ENCODE measurements at regions not wholly inside any gene's neighbourhood (a gene's known extent, or its start where the extent isn't known, plus 50 kb on each side); places are given as distances from the start of the nearest gene placed in this dataset.
A peak's percentile ranks its signal among the peaks of the same experiment; 100 is the strongest.

- TF ChIP-seq CEBPB (IDR thresholded peaks at IDR 0.05) (no peak), REST (IDR thresholded peaks at IDR 0.05; ENCODE audit: low read depth) (no peak), TAF1 (IDR thresholded peaks at IDR 0.05; ENCODE audit: low read depth) (no peak), YY1 (IDR thresholded peaks at IDR 0.05; ENCODE audit: low read depth) (no peak), EGR1 (IDR thresholded peaks at IDR 0.05) (no peak), EP300 (IDR thresholded peaks at IDR 0.05; ENCODE audit: borderline replicate concordance) (no peak), NFIC (IDR thresholded peaks at IDR 0.05) (no peak), MAX (IDR thresholded peaks at IDR 0.05) (no peak), CREB1 (IDR thresholded peaks at IDR 0.05; ENCODE audit: low read depth) (no peak), FOXM1 (IDR thresholded peaks at IDR 0.05; ENCODE audit: borderline replicate concordance, low read depth) (no peak), TEAD4 (IDR thresholded peaks at IDR 0.05) (no peak), ZBTB7A (IDR thresholded peaks at IDR 0.05; ENCODE audit: low read depth) (no peak), RAD21 (IDR thresholded peaks at IDR 0.05; ENCODE audit: low read depth) (no peak), USF1 (IDR thresholded peaks at IDR 0.05) (no peak), TCF12 (IDR thresholded peaks at IDR 0.05; ENCODE audit: low read depth) (no peak)
Observed at GRCh38 chr2:8597559-8598225, 84.2 kb upstream of the ID2 start.

- TF ChIP-seq EGR1 (IDR thresholded peaks at IDR 0.05), result no peak
- TF ChIP-seq CEBPB (IDR thresholded peaks at IDR 0.05), result peak; percentile 70
Observed at GRCh38 chr2:8598295-8599165, 83.3 kb upstream of the ID2 start.

GRCh38 chr2:8599421-8600242, 82.2 kb upstream of the ID2 start:
- TF ChIP-seq CEBPB (IDR thresholded peaks at IDR 0.05) (no peak), TCF12 (IDR thresholded peaks at IDR 0.05; ENCODE audit: low read depth) (no peak), TEAD4 (IDR thresholded peaks at IDR 0.05) (no peak), EGR1 (IDR thresholded peaks at IDR 0.05) (no peak), CREB1 (IDR thresholded peaks at IDR 0.05; ENCODE audit: low read depth) (no peak), REST (IDR thresholded peaks at IDR 0.05; ENCODE audit: low read depth) (no peak), MAX (IDR thresholded peaks at IDR 0.05) (no peak), EP300 (IDR thresholded peaks at IDR 0.05; ENCODE audit: borderline replicate concordance) (no peak), RAD21 (IDR thresholded peaks at IDR 0.05; ENCODE audit: low read depth) (no peak), YY1 (IDR thresholded peaks at IDR 0.05; ENCODE audit: low read depth) (no peak)

DNA sequence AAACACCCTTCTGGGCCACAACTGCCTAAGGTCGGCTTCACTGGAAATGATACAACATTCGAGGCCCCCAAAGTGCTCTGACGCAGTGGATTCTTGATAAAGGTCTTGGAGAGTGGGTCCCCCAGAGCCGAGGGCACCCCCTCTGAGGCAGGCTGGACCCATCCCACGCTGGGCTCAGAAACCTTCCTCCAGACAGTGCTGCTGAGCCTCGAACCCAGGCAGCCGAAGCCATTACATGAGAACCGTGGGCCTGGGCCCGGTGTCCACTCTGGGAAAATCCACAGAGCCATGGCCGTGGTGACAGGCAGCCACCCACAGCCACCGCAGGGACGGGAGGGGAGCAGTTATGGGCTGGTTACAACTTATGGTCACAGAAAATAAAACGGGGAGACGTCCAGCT, 81.4 kb upstream of the ID2 start:
- TF ChIP-seq ZBTB7A (IDR thresholded peaks at IDR 0.05; ENCODE audit: low read depth), result no peak

DNA sequence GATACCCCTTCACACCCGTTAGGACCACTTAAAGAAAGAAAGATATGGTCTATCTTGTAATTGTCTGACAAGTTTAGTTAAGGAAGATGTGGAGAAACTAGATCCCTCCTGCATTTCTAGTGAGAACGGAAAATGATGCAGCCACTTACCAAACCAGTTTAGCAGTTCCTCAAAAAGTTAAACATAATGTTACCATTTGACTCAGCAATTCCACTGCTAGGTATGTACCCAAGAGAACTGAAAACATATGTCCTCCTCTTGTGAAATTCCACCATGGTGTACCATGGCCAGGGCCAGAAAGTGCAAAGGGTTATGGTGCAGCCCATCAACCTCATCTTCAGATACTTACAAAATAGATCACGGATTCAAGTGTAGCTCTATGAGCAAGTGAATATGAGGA, 79.0 kb upstream of the ID2 start:
- TF ChIP-seq REST (IDR thresholded peaks at IDR 0.05; ENCODE audit: low read depth) (no peak), RAD21 (IDR thresholded peaks at IDR 0.05; ENCODE audit: low read depth) (no peak), YY1 (IDR thresholded peaks at IDR 0.05; ENCODE audit: low read depth) (no peak), TAF1 (IDR thresholded peaks at IDR 0.05; ENCODE audit: low read depth) (no peak), CEBPB (IDR thresholded peaks at IDR 0.05) (no peak)
